Vagina (tissue), 2 donors: ENCODE measurements at regions not wholly inside any gene's neighbourhood (a gene's known extent, or its start where the extent isn't known, plus 50 kb on each side); places are given as distances from the start of the nearest gene placed in this dataset.

Experiments used
- CTCF ChIP-seq, 3 experiments: fragments of 450-650 bp in 2 of 3; fragments of 200-600 bp in 1 of 3; sonication (generic) in 1 of 3; IDR thresholded peaks; one replicate each; pipeline ENCODE4 v1.5.1; 2017 to 2019; ENCODE audit warnings: antibody characterized with exemption in 3 of 3, mild to moderate bottlenecking in 2 of 3, moderate library complexity in 2 of 3
- POLR2A ChIP-seq, 2 donors: fragments of 450-650 bp; IDR thresholded peaks; one replicate each; pipeline ENCODE4 v1.6.1; 2017; ENCODE audit warnings: antibody characterized with exemption in 2 of 2, mild to moderate bottlenecking in 2 of 2, moderate library complexity in 2 of 2

GRCh38 chr2:144630459-144631215 lies 110.7 kb upstream of the ZEB2 start:
- no peak for TF ChIP-seq CTCF (IDR thresholded peaks at IDR 0.05)
- TF ChIP-seq POLR2A (IDR thresholded peaks at IDR 0.05): no peak
